ENCODE measurements at regions not wholly inside any gene's neighbourhood (a gene's known extent, or its start where the extent isn't known, plus 50 kb on each side); places are given as distances from the start of the nearest gene placed in this dataset.

DNA sequence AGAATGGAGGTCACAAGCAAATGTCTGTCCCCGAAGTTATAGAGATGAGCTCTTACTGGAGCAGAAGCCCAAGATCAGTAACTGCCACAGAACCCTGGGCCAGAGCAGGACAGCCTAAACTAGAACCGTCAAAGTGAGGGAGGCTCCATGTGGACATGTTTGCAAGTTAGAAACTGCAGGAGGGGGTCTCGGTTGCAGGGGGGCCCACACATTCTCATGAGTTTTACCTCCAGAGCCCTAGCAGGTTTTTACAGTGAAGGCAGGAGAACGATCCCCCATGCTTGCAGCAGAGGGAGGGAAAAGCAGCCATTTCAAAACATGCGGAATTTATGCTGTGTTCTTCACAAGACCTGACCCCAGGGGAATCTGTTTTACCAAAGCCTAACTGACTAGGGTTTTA is 133.5 kb upstream of the B3GAT1 start:
- no peak overlapping the region for H3K27ac ChIP-seq (ENCODE audit: extremely low read depth, low read depth, low read length)
- no peaks in the 10 kb centered on the region for H3K9me3 ChIP-seq (replicated peaks; ENCODE audit: control insufficient read depth, insufficient read depth, low read depth, low read length)
- no peak overlapping the region for H2AFZ ChIP-seq (ENCODE audit: low read depth, low read length)
- H3K36me3 ChIP-seq (ENCODE audit: control insufficient read depth, insufficient read depth, low read length), result no peaks in the 10 kb centered on the region
- H3K4me2 ChIP-seq (ENCODE audit: insufficient read depth, low read length), result no peak overlapping the region
- ATAC-seq, result no peak
- H4K20me1 ChIP-seq (replicated peaks; ENCODE audit: control insufficient read depth, insufficient read depth, low read length), result no peaks in the 10 kb centered on the region
- intact Hi-C loops (cut with micrococcal nuclease), result no loop called here
- no peaks in the 10 kb centered on the region for H3K79me2 ChIP-seq (ENCODE audit: control insufficient read depth, insufficient read depth, low read length)
- POLR2A ChIA-PET, result interaction anchor here (1.2 kb wide), 1 partner anchor 8 kb away, joined by 3 read pairs; no protein-coding TSS in a partner anchor
- BruUV-seq (replicated peaks), result no TSS peak
- H3K4me3 ChIP-seq, result no peak overlapping the region
- no peak for FAIRE-seq
- H3K4me1 ChIP-seq (replicated peaks in 1 of 2; ENCODE audit: control insufficient read depth in 2 of 2, insufficient read depth in 2 of 2, low read length in 2 of 2), result no peaks in the 10 kb centered on the region
- H3K9ac ChIP-seq (ENCODE audit: insufficient read depth in 1 of 2, low read depth in 2 of 2, low read length in 2 of 2), result no peak overlapping the region
- DNase-seq (ENCODE audit: extremely low read depth in 1 of 4, low spot score in 3 of 4), result no peak
- no peak for TF ChIP-seq GABPB1 (CRISPR knock-in tag; IDR thresholded peaks at IDR 0.05)
- no peak for TF ChIP-seq ETV5 (CRISPR knock-in tag; IDR thresholded peaks at IDR 0.05; ENCODE audit: low read depth)
- TF ChIP-seq PML (IDR thresholded peaks at IDR 0.05; ENCODE audit: low read length), result no peak
- TF ChIP-seq, protein P1, sequence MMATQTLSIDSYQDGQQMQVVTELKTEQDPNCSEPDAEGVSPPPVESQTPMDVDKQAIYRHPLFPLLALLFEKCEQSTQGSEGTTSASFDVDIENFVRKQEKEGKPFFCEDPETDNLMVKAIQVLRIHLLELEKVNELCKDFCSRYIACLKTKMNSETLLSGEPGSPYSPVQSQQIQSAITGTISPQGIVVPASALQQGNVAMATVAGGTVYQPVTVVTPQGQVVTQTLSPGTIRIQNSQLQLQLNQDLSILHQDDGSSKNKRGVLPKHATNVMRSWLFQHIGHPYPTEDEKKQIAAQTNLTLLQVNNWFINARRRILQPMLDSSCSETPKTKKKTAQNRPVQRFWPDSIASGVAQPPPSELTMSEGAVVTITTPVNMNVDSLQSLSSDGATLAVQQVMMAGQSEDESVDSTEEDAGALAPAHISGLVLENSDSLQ (IDR thresholded peaks at IDR 0.05), result no peak
- TF ChIP-seq ETS2 (tag; IDR thresholded peaks at IDR 0.05; ENCODE audit: borderline replicate concordance, poor library complexity, severe bottlenecking), result no peak
- TF ChIP-seq MCM3 (IDR thresholded peaks at IDR 0.05), result no peak
- TF ChIP-seq, protein P2, sequence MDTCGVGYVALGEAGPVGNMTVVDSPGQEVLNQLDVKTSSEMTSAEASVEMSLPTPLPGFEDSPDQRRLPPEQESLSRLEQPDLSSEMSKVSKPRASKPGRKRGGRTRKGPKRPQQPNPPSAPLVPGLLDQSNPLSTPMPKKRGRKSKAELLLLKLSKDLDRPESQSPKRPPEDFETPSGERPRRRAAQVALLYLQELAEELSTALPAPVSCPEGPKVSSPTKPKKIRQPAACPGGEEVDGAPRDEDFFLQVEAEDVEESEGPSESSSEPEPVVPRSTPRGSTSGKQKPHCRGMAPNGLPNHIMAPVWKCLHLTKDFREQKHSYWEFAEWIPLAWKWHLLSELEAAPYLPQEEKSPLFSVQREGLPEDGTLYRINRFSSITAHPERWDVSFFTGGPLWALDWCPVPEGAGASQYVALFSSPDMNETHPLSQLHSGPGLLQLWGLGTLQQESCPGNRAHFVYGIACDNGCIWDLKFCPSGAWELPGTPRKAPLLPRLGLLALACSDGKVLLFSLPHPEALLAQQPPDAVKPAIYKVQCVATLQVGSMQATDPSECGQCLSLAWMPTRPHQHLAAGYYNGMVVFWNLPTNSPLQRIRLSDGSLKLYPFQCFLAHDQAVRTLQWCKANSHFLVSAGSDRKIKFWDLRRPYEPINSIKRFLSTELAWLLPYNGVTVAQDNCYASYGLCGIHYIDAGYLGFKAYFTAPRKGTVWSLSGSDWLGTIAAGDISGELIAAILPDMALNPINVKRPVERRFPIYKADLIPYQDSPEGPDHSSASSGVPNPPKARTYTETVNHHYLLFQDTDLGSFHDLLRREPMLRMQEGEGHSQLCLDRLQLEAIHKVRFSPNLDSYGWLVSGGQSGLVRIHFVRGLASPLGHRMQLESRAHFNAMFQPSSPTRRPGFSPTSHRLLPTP (IDR thresholded peaks at IDR 0.05; ENCODE audit: borderline replicate concordance, extremely low read depth, insufficient read length), result no peak
- TF ChIP-seq EZH2 (IDR thresholded peaks at IDR 0.05; ENCODE audit: borderline replicate concordance, low read depth, low read length), result no peak
- no peak for TF ChIP-seq TGIF2 (CRISPR knock-in tag; IDR thresholded peaks at IDR 0.05)
- TF ChIP-seq FOXA3 (CRISPR knock-in tag; conservative IDR thresholded peaks at IDR 0.05 in 1 of 2, IDR thresholded peaks at IDR 0.05 in 1 of 2), result no peak
- no peak for TF ChIP-seq CBFA2T3 (IDR thresholded peaks at IDR 0.05)
- TF ChIP-seq ZNF408 (CRISPR knock-in tag; IDR thresholded peaks at IDR 0.05; ENCODE audit: low read depth), result no peak
- no peak for TF ChIP-seq TBL1XR1 (IDR thresholded peaks at IDR 0.05; ENCODE audit: low read length in 2 of 2)
- TF ChIP-seq ESRRA (IDR thresholded peaks at IDR 0.05; ENCODE audit: borderline replicate concordance, low read depth), result no peak
- peaks cover 0 to 23% of the 10 kb centered on the region in 2 experiments; a peak in 2 of 5 replicates for H3K27me3 ChIP-seq (ENCODE audit: control insufficient read depth in 2 of 2, insufficient read depth in 2 of 2, low read length in 2 of 2)
- H3K9me1 ChIP-seq (ENCODE audit: control insufficient read depth, insufficient read depth, low read length), result no peaks in the 10 kb centered on the region
- WGBS (ENCODE audit: insufficient coverage, low coverage, missing lambda C conversion rate), result 0% methylated on average over 5 of the region's 5 CpGs
- CTCF ChIA-PET (ENCODE audit: low intra/inter-chr PET ratio), result no interaction called here
- in situ Hi-C loops (cut with MboI), result no loop called here
